A549 (cell line): ENCODE measurements at regions not wholly inside any gene's neighbourhood (a gene's known extent, or its start where the extent isn't known, plus 50 kb on each side); places are given as distances from the start of the nearest gene placed in this dataset.

Source experiments
- BCL3 ChIP-seq: fragments of >200 bp; sonication (Bioruptor Twin); formaldehyde crosslinking; IDR thresholded peaks from 3 replicates; pipeline ENCODE4 v1.6.1; 2016
- CTCF ChIP-seq: fragments of >200 bp; sonication (Bioruptor Twin); formaldehyde crosslinking; IDR thresholded peaks from 3 replicates; pipeline ENCODE4 v1.5.1; 2016
- MAFK ChIP-seq: fragments of 450-650 bp; IDR thresholded peaks from 2 replicates; pipeline ENCODE4 v1.6.1; 2014; ENCODE audit not compliant: partially characterized antibody
- RAD21 ChIP-seq, 2 experiments: fragments of >200 bp in 1 of 2; sonication (Bioruptor Twin) in 1 of 2; formaldehyde crosslinking in 1 of 2; IDR thresholded peaks in 1 of 2; conservative IDR thresholded peaks in 1 of 2; 2 replicates in 1 of 2; 3 replicates in 1 of 2; pipeline ENCODE4 v1.6.1; 2012 to 2018; ENCODE audit warnings: inconsistent platforms in 1 of 2
- TFCP2L1 ChIP-seq: fragments of 250-450 bp; sonication (Bioruptor Pico); IDR thresholded peaks from 2 replicates; pipeline ENCODE4 v1.5.0; 2021; ENCODE audit warnings: mild to moderate bottlenecking

DNA sequence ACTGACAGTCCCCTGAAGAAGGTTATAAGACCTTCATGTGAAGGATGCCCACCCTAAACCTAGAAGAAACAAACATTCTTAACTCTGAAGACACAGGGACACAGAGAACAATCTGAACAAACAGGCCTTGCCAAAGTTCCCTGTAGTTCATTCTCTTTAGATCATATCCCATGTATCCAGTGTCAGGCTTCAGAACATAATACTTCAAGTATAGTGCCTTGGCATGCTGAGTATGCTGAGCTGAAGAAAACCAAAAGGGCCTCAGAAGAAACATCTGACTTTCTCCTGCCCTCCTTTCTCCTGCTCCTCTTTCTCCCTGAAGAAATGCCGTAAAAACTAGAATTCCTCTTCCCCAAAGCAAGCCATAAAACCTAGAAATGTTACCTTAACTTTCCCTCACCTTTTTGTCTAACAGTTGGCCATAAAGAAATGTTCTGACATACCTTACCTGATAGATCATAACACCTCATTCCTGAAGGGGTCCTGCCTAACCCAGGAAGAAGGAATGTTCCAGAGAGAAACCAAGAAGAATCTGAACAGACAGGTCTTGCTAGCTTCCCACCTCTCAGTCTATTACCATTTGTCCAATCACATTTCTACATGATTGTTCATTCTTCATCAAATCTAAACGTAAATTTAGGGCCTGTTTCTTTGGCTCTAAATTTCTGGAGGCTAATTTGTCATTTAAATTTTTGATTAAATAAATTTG, 160.1 kb upstream of the ZC3H15 start:
- TF ChIP-seq TFCP2L1 = no peak
- no peak for TF ChIP-seq CTCF
- no peak for TF ChIP-seq MAFK
- TF ChIP-seq RAD21 (conservative IDR thresholded peaks at IDR 0.05 in 1 of 2, IDR thresholded peaks at IDR 0.05 in 1 of 2) = no peak
- no peak for TF ChIP-seq BCL3
